ENCODE measurements at regions not wholly inside any gene's neighbourhood (a gene's known extent, or its start where the extent isn't known, plus 50 kb on each side); places are given as distances from the start of the nearest gene placed in this dataset.

DNA sequence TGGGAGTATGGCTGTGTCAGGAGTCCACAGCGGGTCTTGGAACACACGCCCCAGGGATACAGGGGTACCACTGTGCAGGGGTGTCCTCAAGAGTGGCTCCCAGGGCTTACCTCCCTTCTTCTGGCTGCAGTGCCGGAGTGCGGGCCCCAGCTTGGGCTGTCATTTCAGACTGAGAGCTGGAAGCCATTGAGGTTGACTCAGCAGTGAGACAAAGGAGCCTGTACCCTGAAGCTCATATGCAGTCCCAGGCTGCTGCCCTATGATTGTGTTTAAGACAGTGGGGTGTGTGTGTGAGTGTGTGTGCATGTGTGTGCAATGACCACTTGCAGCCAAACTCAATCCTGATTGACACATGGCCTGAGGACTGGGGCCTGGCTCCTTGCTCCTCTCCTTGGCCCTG, 167.7 kb upstream of the AFDN start:
- H3K4me3 Mint-ChIP-seq: no peak overlapping the region

More for the DNA sequence above, 167.7 kb upstream of the AFDN start:
- peaks cover 2% of the 10 kb centered on the region for H3K27me3 Mint-ChIP-seq (ENCODE audit: insufficient read depth, low read depth, poor library complexity)
- TF ChIP-seq, protein P1, sequence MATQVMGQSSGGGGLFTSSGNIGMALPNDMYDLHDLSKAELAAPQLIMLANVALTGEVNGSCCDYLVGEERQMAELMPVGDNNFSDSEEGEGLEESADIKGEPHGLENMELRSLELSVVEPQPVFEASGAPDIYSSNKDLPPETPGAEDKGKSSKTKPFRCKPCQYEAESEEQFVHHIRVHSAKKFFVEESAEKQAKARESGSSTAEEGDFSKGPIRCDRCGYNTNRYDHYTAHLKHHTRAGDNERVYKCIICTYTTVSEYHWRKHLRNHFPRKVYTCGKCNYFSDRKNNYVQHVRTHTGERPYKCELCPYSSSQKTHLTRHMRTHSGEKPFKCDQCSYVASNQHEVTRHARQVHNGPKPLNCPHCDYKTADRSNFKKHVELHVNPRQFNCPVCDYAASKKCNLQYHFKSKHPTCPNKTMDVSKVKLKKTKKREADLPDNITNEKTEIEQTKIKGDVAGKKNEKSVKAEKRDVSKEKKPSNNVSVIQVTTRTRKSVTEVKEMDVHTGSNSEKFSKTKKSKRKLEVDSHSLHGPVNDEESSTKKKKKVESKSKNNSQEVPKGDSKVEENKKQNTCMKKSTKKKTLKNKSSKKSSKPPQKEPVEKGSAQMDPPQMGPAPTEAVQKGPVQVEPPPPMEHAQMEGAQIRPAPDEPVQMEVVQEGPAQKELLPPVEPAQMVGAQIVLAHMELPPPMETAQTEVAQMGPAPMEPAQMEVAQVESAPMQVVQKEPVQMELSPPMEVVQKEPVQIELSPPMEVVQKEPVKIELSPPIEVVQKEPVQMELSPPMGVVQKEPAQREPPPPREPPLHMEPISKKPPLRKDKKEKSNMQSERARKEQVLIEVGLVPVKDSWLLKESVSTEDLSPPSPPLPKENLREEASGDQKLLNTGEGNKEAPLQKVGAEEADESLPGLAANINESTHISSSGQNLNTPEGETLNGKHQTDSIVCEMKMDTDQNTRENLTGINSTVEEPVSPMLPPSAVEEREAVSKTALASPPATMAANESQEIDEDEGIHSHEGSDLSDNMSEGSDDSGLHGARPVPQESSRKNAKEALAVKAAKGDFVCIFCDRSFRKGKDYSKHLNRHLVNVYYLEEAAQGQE (IDR thresholded peaks at IDR 0.05; ENCODE audit: unreplicated experiment): no peak
- no peak for TF ChIP-seq STAT1 (IDR thresholded peaks at IDR 0.05; ENCODE audit: unreplicated experiment)
- no peak for TF ChIP-seq EZH2phosphoT487 (IDR thresholded peaks at IDR 0.05; ENCODE audit: unreplicated experiment)
- TF ChIP-seq ZNF114 (CRISPR knock-in tag; IDR thresholded peaks at IDR 0.05): no peak
- TF ChIP-seq POLR2AphosphoS5 (IDR thresholded peaks at IDR 0.05; ENCODE audit: low read depth): no peak
- no peak for TF ChIP-seq NANOG (IDR thresholded peaks at IDR 0.05; ENCODE audit: borderline replicate concordance)
- TF ChIP-seq, protein P2, sequence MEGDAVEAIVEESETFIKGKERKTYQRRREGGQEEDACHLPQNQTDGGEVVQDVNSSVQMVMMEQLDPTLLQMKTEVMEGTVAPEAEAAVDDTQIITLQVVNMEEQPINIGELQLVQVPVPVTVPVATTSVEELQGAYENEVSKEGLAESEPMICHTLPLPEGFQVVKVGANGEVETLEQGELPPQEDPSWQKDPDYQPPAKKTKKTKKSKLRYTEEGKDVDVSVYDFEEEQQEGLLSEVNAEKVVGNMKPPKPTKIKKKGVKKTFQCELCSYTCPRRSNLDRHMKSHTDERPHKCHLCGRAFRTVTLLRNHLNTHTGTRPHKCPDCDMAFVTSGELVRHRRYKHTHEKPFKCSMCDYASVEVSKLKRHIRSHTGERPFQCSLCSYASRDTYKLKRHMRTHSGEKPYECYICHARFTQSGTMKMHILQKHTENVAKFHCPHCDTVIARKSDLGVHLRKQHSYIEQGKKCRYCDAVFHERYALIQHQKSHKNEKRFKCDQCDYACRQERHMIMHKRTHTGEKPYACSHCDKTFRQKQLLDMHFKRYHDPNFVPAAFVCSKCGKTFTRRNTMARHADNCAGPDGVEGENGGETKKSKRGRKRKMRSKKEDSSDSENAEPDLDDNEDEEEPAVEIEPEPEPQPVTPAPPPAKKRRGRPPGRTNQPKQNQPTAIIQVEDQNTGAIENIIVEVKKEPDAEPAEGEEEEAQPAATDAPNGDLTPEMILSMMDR (conservative IDR thresholded peaks at IDR 0.05; ENCODE audit: low read depth in 2 of 2): no peak
- no peak for TF ChIP-seq CREB1 (CRISPR knock-in tag; IDR thresholded peaks at IDR 0.05; ENCODE audit: low read depth)
- no peak for TF ChIP-seq ZNF331 (CRISPR knock-in tag; IDR thresholded peaks at IDR 0.05; ENCODE audit: low read depth)
- TF ChIP-seq JUNB (IDR thresholded peaks at IDR 0.05; ENCODE audit: unreplicated experiment): no peak
- TF ChIP-seq, protein P3, sequence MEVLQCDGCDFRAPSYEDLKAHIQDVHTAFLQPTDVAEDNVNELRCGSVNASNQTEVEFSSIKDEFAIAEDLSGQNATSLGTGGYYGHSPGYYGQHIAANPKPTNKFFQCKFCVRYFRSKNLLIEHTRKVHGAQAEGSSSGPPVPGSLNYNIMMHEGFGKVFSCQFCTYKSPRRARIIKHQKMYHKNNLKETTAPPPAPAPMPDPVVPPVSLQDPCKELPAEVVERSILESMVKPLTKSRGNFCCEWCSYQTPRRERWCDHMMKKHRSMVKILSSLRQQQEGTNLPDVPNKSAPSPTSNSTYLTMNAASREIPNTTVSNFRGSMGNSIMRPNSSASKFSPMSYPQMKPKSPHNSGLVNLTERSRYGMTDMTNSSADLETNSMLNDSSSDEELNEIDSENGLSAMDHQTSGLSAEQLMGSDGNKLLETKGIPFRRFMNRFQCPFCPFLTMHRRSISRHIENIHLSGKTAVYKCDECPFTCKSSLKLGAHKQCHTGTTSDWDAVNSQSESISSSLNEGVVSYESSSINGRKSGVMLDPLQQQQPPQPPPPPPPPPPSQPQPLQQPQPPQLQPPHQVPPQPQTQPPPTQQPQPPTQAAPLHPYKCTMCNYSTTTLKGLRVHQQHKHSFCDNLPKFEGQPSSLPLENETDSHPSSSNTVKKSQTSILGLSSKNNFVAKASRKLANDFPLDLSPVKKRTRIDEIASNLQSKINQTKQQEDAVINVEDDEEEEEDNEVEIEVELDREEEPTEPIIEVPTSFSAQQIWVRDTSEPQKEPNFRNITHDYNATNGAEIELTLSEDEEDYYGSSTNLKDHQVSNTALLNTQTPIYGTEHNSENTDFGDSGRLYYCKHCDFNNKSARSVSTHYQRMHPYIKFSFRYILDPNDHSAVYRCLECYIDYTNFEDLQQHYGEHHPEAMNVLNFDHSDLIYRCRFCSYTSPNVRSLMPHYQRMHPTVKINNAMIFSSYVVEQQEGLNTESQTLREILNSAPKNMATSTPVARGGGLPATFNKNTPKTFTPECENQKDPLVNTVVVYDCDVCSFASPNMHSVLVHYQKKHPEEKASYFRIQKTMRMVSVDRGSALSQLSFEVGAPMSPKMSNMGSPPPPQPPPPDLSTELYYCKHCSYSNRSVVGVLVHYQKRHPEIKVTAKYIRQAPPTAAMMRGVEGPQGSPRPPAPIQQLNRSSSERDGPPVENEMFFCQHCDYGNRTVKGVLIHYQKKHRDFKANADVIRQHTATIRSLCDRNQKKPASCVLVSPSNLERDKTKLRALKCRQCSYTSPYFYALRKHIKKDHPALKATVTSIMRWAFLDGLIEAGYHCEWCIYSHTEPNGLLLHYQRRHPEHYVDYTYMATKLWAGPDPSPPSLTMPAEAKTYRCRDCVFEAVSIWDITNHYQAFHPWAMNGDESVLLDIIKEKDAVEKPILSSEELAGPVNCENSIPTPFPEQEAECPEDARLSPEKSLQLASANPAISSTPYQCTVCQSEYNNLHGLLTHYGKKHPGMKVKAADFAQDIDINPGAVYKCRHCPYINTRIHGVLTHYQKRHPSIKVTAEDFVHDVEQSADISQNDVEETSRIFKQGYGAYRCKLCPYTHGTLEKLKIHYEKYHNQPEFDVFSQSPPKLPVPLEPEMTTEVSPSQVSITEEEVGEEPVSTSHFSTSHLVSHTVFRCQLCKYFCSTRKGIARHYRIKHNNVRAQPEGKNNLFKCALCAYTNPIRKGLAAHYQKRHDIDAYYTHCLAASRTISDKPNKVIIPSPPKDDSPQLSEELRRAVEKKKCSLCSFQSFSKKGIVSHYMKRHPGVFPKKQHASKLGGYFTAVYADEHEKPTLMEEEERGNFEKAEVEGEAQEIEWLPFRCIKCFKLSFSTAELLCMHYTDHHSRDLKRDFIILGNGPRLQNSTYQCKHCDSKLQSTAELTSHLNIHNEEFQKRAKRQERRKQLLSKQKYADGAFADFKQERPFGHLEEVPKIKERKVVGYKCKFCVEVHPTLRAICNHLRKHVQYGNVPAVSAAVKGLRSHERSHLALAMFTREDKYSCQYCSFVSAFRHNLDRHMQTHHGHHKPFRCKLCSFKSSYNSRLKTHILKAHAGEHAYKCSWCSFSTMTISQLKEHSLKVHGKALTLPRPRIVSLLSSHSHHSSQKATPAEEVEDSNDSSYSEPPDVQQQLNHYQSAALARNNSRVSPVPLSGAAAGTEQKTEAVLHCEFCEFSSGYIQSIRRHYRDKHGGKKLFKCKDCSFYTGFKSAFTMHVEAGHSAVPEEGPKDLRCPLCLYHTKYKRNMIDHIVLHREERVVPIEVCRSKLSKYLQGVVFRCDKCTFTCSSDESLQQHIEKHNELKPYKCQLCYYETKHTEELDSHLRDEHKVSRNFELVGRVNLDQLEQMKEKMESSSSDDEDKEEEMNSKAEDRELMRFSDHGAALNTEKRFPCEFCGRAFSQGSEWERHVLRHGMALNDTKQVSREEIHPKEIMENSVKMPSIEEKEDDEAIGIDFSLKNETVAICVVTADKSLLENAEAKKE (CRISPR knock-in tag; IDR thresholded peaks at IDR 0.05): no peak
- no peak for TF ChIP-seq EZH2 (IDR thresholded peaks at IDR 0.05; ENCODE audit: low read depth, unreplicated experiment)
- TF ChIP-seq, protein P4, sequence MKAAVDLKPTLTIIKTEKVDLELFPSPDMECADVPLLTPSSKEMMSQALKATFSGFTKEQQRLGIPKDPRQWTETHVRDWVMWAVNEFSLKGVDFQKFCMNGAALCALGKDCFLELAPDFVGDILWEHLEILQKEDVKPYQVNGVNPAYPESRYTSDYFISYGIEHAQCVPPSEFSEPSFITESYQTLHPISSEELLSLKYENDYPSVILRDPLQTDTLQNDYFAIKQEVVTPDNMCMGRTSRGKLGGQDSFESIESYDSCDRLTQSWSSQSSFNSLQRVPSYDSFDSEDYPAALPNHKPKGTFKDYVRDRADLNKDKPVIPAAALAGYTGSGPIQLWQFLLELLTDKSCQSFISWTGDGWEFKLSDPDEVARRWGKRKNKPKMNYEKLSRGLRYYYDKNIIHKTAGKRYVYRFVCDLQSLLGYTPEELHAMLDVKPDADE (IDR thresholded peaks at IDR 0.05): no peak
- no peak overlapping the region for H3K27ac Mint-ChIP-seq
- no peaks in the 10 kb centered on the region for H3K9me3 Mint-ChIP-seq
- Histone ChIP-seq H4K20me1 (replicated peaks; ENCODE audit: insufficient read depth) (no peaks in the 10 kb centered on the region), H3K9me2 (ENCODE audit: insufficient read depth) (peaks cover 15% of the 10 kb centered on the region; the same call in 1 of the 2 replicates), H3K4me1 (ENCODE audit: insufficient read depth) (no peaks in the 10 kb centered on the region), H2AFZ (no peak overlapping the region), H3K27me3 (ENCODE audit: insufficient read depth) (no peaks in the 10 kb centered on the region), H3K79me2 (replicated peaks; ENCODE audit: insufficient read depth) (no peaks in the 10 kb centered on the region), H3K4me3 (no peak overlapping the region), H3K4me2 (no peak overlapping the region), H3K36me3 (ENCODE audit: insufficient read depth) (no peaks in the 10 kb centered on the region), H3K27ac (ENCODE audit: low read depth) (no peak overlapping the region), H3F3A (replicated peaks; ENCODE audit: low read depth) (no peaks in the 10 kb centered on the region; the same call in 1 of the 2 replicates)
- ATAC-seq (no peak), DNase-seq (ENCODE audit: low spot score) (no peak)
- no peaks in the 10 kb centered on the region for H3K4me1 Mint-ChIP-seq
- H3K36me3 Mint-ChIP-seq (ENCODE audit: low read depth): no peaks in the 10 kb centered on the region
